Glutamatergic neuron (in vitro differentiated cells): ENCODE measurements at regions not wholly inside any gene's neighbourhood (a gene's known extent, or its start where the extent isn't known, plus 50 kb on each side); places are given as distances from the start of the nearest gene placed in this dataset.

Experiments
- DNase-seq: peaks from one replicate; pipeline ENCODE4 v3.0.0; 2022
- H3K27ac Mint-ChIP-seq: one replicate; pipeline ENCODE4 v1.8.0; 2020; ENCODE audit warnings: mild to moderate bottlenecking, mixed read lengths, inconsistent platforms; ENCODE audit not compliant: unreplicated experiment
- H3K27me3 Mint-ChIP-seq: one replicate; pipeline ENCODE4 v1.8.0; 2020; ENCODE audit warnings: mild to moderate bottlenecking, moderate library complexity, mixed read lengths, inconsistent platforms; ENCODE audit not compliant: unreplicated experiment
- H3K36me3 Mint-ChIP-seq: one replicate; pipeline ENCODE4 v1.8.0; 2020; ENCODE audit warnings: mild to moderate bottlenecking, mixed read lengths, inconsistent platforms; ENCODE audit not compliant: unreplicated experiment
- H3K4me1 Mint-ChIP-seq: one replicate; pipeline ENCODE4 v1.8.0; 2020; ENCODE audit warnings: mild to moderate bottlenecking, low read depth, mixed read lengths, inconsistent platforms; ENCODE audit not compliant: unreplicated experiment
- H3K4me3 Mint-ChIP-seq: one replicate; pipeline ENCODE4 v1.8.0; 2020; ENCODE audit warnings: mild to moderate bottlenecking, mixed read lengths, inconsistent platforms; ENCODE audit not compliant: unreplicated experiment
- H3K9me3 Mint-ChIP-seq: one replicate; pipeline ENCODE4 v1.8.0; 2020; ENCODE audit warnings: mild to moderate bottlenecking, moderate library complexity, mixed read lengths, inconsistent platforms; ENCODE audit not compliant: unreplicated experiment
- TF ChIP-seq, protein P1 (sequence below): fragments of 200-600 bp; sonication (generic); IDR thresholded peaks from one replicate; pipeline ENCODE4 v1.5.0; 2021; ENCODE audit not compliant: partially characterized antibody, unreplicated experiment

DNA sequence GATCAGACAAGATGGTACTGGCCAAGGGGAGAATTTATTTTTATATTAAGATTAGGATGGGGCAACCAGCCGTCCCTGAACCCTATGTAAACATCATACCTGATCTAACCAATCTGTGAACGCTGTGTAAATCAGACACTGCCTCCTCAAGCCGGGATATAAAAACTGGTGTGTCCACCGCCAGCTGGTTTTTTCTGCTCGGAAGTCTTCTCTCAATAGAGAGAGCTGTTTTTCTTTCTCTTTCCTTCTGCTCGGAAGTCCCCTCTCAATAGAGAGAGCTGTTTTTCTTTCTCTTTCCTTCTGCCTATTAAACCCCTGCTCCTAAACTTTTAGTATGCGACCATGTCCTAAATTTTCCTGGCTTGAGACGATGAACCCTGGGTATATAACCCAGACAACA lies 615.5 kb upstream of the NUDT12 start:
- Mint-ChIP-seq H3K27ac (no peak overlapping the region), H3K36me3 (peaks cover 28% of the 10 kb centered on the region), H3K4me3 (no peak overlapping the region), H3K4me1 (no peaks in the 10 kb centered on the region), H3K27me3 (peaks cover 1% of the 10 kb centered on the region), H3K9me3 (peaks cover 9% of the 10 kb centered on the region)
- TF ChIP-seq, protein P1, sequence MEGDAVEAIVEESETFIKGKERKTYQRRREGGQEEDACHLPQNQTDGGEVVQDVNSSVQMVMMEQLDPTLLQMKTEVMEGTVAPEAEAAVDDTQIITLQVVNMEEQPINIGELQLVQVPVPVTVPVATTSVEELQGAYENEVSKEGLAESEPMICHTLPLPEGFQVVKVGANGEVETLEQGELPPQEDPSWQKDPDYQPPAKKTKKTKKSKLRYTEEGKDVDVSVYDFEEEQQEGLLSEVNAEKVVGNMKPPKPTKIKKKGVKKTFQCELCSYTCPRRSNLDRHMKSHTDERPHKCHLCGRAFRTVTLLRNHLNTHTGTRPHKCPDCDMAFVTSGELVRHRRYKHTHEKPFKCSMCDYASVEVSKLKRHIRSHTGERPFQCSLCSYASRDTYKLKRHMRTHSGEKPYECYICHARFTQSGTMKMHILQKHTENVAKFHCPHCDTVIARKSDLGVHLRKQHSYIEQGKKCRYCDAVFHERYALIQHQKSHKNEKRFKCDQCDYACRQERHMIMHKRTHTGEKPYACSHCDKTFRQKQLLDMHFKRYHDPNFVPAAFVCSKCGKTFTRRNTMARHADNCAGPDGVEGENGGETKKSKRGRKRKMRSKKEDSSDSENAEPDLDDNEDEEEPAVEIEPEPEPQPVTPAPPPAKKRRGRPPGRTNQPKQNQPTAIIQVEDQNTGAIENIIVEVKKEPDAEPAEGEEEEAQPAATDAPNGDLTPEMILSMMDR, result no peak
- no peak for DNase-seq

GRCh38 chr5:104177651-104178050 lies 615.1 kb upstream of the NUDT12 start:
- Mint-ChIP-seq H3K36me3 (peaks cover 27% of the 10 kb centered on the region), H3K4me1 (no peaks in the 10 kb centered on the region), H3K9me3 (peaks cover 9% of the 10 kb centered on the region), H3K4me3 (no peak overlapping the region), H3K27me3 (peaks cover 1% of the 10 kb centered on the region), H3K27ac (no peak overlapping the region)
- no peak for DNase-seq
- TF ChIP-seq, protein P1, result no peak

- Mint-ChIP-seq H3K4me1 (no peaks in the 10 kb centered on the region), H3K9me3 (no peaks in the 10 kb centered on the region), H3K27me3 (peaks cover 1% of the 10 kb centered on the region), H3K36me3 (no peaks in the 10 kb centered on the region), H3K4me3 (no peak overlapping the region), H3K27ac (no peak overlapping the region)
- TF ChIP-seq, protein P1, result no peak
- no peak for DNase-seq
Measured at GRCh38 chr5:104172976-104173375, 610.4 kb upstream of the NUDT12 start.

- Mint-ChIP-seq H3K9me3 (no peaks in the 10 kb centered on the region), H3K27ac (no peak overlapping the region), H3K36me3 (no peaks in the 10 kb centered on the region), H3K4me3 (no peak overlapping the region), H3K27me3 (peaks cover 1% of the 10 kb centered on the region), H3K4me1 (no peaks in the 10 kb centered on the region)
- TF ChIP-seq, protein P1, result no peak
- DNase-seq, result no peak
Measured at GRCh38 chr5:104171958-104172690, 609.5 kb upstream of the NUDT12 start.

DNA sequence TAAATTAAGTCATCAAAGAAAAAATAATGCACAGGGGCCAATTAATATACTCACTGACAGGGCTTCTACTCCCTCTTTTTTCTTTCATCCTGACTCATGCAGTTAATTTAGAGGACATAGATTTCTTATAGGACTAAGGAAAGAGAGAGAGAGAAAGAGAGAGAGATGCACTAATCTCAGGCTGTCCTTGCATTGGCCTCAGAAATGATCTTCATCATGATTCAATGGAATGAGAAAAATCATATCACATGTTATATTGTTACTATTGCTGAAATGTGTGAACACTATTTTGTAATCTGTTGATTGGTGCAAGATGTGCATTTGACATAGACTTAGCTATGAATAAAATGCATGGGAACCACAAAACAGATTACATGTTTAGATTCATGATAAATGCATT lies 608.3 kb upstream of the NUDT12 start:
- DNase-seq, result no peak
- H3K36me3 Mint-ChIP-seq, result no peaks in the 10 kb centered on the region
- H3K4me1 Mint-ChIP-seq, result no peaks in the 10 kb centered on the region
- no peak overlapping the region for H3K4me3 Mint-ChIP-seq
- no peaks in the 10 kb centered on the region for H3K9me3 Mint-ChIP-seq
- H3K27ac Mint-ChIP-seq, result no peak overlapping the region
- TF ChIP-seq, protein P1, result no peak
- H3K27me3 Mint-ChIP-seq, result peaks cover 1% of the 10 kb centered on the region
